Fibroblast of lung (primary cell): ENCODE measurements at regions not wholly inside any gene's neighbourhood (a gene's known extent, or its start where the extent isn't known, plus 50 kb on each side); places are given as distances from the start of the nearest gene placed in this dataset.

Source experiments
- DNase-seq, 2 donors: peaks; one replicate each; pipeline versions ENCODE4 v3.0.0 to v3.0.0-alpha.2; 2010; ENCODE audit warnings: low read depth in 2 of 2
- H2AFZ ChIP-seq: 2 replicates; pipeline ENCODE4 v1.5.1; 2012; ENCODE audit warnings: low read length, control low read depth, inconsistent platforms
- H3K27ac ChIP-seq: 2 replicates; pipeline ENCODE4 v1.5.1; 2011; ENCODE audit warnings: low read length, control low read depth; ENCODE audit not compliant: insufficient read depth
- H3K27me3 ChIP-seq: 2 replicates; pipeline ENCODE4 v1.5.1; 2011; ENCODE audit warnings: mild to moderate bottlenecking, low read length; ENCODE audit not compliant: control insufficient read depth, insufficient read depth
- H3K36me3 ChIP-seq: 2 replicates; pipeline ENCODE4 v1.5.1; 2011; ENCODE audit warnings: low read length; ENCODE audit not compliant: control insufficient read depth, insufficient read depth
- H3K4me1 ChIP-seq: 2 replicates; pipeline ENCODE4 v1.5.1; 2011; ENCODE audit warnings: low read length; ENCODE audit not compliant: control insufficient read depth, insufficient read depth; ENCODE audit errors: extremely low read depth
- H3K4me2 ChIP-seq: 2 replicates; pipeline ENCODE4 v1.5.1; 2011; ENCODE audit warnings: low read length, control low read depth; ENCODE audit not compliant: insufficient read depth; ENCODE audit errors: extremely low read depth
- H3K4me3 ChIP-seq, 4 experiments: fragments of 200-600 bp in 1 of 4; sonication (generic) in 1 of 4; replicated peaks in 1 of 4; 2 replicates each; pipeline ENCODE4 v1.5.1; 2011 to 2016; ENCODE audit warnings: low read length in 4 of 4, low read depth in 3 of 4, mild to moderate bottlenecking in 3 of 4, control low read depth in 2 of 4, inconsistent platforms in 1 of 4, mixed read lengths in 1 of 4; ENCODE audit not compliant: insufficient read depth in 1 of 4; ENCODE audit errors: control extremely low read depth in 1 of 4
- H3K79me2 ChIP-seq: 2 replicates; pipeline ENCODE4 v1.5.1; 2012; ENCODE audit warnings: mild to moderate bottlenecking, low read length, inconsistent platforms; ENCODE audit not compliant: control insufficient read depth, insufficient read depth
- H3K9ac ChIP-seq: 2 replicates; pipeline ENCODE4 v1.5.1; 2011; ENCODE audit warnings: mild to moderate bottlenecking, low read length, control low read depth; ENCODE audit not compliant: insufficient read depth
- H3K9me3 ChIP-seq: 2 replicates; pipeline ENCODE4 v1.5.1; 2012; ENCODE audit warnings: low read depth, low read length; ENCODE audit not compliant: control insufficient read depth, insufficient read depth
- H4K20me1 ChIP-seq: 2 replicates; pipeline ENCODE4 v1.5.1; 2011; ENCODE audit warnings: low read length; ENCODE audit not compliant: control insufficient read depth, insufficient read depth; ENCODE audit errors: extremely low read depth
- EZH2 ChIP-seq: IDR thresholded peaks from 2 replicates; pipeline ENCODE4 v1.5.1; 2012; ENCODE audit warnings: low read length, control low read depth, mild to moderate bottlenecking; ENCODE audit errors: missing control alignments
- TF ChIP-seq, protein P1 (sequence below), 2 donors: IDR thresholded peaks in 1 of 2; conservative IDR thresholded peaks in 1 of 2; 1 replicate in 1 of 2; 2 replicates in 1 of 2; pipeline ENCODE4 v1.5.1; 2011 to 2012; ENCODE audit warnings: low read length in 2 of 2, control low read depth in 1 of 2, inconsistent platforms in 1 of 2, low read depth in 1 of 2, mild to moderate bottlenecking in 1 of 2

DNA sequence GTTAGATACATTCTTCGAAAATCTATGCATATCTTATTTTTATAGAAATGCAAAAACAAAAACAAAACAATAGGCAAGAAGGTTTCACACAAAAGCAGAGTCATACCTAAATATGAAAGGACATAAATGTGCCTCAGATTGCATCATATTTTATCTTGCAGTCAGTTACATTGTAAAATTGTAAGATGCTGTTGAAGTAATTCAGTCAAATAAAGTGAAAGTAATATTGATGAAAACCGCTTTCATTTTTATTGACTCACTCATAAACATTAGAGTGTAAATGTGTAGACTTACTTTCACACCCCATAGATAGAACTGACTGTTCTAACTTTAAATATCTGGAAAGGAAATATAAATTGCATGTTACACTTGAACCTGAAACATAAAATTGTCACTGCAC lies 931.5 kb upstream of the NUDT12 start:
- Histone ChIP-seq H4K20me1 (no peaks in the 10 kb centered on the region), H3K79me2 (no peaks in the 10 kb centered on the region), H3K9me3 (no peaks in the 10 kb centered on the region), H3K27me3 (no peaks in the 10 kb centered on the region), H3K4me2 (no peak overlapping the region), H2AFZ (no peak overlapping the region), H3K36me3 (no peaks in the 10 kb centered on the region), H3K4me1 (no peaks in the 10 kb centered on the region), H3K9ac (no peak overlapping the region), H3K4me3 (no peak overlapping the region), H3K27ac (no peak overlapping the region)
- peak in 1 of 2 donors; percentile 52 for DNase-seq
- TF ChIP-seq EZH2 = no peak
- TF ChIP-seq, protein P1, sequence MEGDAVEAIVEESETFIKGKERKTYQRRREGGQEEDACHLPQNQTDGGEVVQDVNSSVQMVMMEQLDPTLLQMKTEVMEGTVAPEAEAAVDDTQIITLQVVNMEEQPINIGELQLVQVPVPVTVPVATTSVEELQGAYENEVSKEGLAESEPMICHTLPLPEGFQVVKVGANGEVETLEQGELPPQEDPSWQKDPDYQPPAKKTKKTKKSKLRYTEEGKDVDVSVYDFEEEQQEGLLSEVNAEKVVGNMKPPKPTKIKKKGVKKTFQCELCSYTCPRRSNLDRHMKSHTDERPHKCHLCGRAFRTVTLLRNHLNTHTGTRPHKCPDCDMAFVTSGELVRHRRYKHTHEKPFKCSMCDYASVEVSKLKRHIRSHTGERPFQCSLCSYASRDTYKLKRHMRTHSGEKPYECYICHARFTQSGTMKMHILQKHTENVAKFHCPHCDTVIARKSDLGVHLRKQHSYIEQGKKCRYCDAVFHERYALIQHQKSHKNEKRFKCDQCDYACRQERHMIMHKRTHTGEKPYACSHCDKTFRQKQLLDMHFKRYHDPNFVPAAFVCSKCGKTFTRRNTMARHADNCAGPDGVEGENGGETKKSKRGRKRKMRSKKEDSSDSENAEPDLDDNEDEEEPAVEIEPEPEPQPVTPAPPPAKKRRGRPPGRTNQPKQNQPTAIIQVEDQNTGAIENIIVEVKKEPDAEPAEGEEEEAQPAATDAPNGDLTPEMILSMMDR (conservative IDR thresholded peaks at IDR 0.05 in 1 of 2, IDR thresholded peaks at IDR 0.05 in 1 of 2; ENCODE audit: low read depth in 1 of 2, low read length in 2 of 2) = no peak

DNA sequence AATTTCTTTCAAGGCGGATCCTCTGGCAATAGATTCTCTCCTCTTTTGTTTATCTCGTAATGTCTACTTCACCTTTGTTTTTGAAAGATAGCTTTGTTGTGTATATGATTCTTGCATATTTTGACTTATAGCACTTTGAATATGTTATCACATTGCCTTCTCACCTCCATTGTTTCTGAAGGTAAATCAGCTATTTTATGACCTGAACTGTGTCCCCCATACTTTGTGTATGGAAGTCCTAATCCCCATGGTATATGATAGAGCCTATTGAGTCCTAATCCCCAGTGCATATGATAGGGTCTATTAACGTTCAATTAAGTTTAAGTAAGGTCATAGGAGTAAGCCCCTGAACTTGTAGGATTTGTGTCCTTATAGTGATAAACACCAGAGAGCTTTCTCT lies 910.2 kb upstream of the NUDT12 start:
- H2AFZ ChIP-seq = no peak overlapping the region
- H3K79me2 ChIP-seq = no peaks in the 10 kb centered on the region
- H3K9me3 ChIP-seq = no peaks in the 10 kb centered on the region
- H4K20me1 ChIP-seq = no peaks in the 10 kb centered on the region
- no peaks in the 10 kb centered on the region for H3K4me1 ChIP-seq
- DNase-seq = no peak
- TF ChIP-seq EZH2 = no peak
- TF ChIP-seq, protein P1 (conservative IDR thresholded peaks at IDR 0.05 in 1 of 2, IDR thresholded peaks at IDR 0.05 in 1 of 2; ENCODE audit: low read depth in 1 of 2, low read length in 2 of 2) = no peak
- no peak overlapping the region for H3K4me3 ChIP-seq
- H3K4me2 ChIP-seq = no peak overlapping the region
- H3K36me3 ChIP-seq = no peaks in the 10 kb centered on the region
- H3K27me3 ChIP-seq = no peaks in the 10 kb centered on the region
- no peak overlapping the region for H3K9ac ChIP-seq
- H3K27ac ChIP-seq = no peak overlapping the region

DNA sequence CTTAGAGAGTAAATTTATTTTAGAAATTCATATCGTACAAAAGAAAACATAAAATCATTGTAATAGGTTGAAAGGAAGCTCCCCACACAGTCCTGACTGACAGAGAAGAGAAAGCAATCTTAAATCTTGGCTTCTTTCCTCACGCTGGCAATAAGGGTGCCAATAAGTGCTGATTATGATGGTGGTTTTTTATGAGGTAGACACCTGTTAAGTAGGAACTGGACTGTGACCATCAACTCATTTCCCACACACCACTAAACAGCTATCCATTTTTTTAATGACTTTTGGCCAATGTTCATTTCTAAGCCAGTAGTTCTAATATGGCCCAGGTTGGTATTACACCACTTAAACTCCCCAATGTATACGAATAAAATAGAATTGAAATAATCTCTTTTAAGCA lies 893.5 kb upstream of the NUDT12 start:
- Histone ChIP-seq H2AFZ (no peak overlapping the region), H3K4me3 (no peak overlapping the region), H3K9ac (no peak overlapping the region), H3K27ac (no peak overlapping the region), H3K4me2 (no peak overlapping the region), H3K9me3 (no peaks in the 10 kb centered on the region), H3K27me3 (no peaks in the 10 kb centered on the region), H3K36me3 (no peaks in the 10 kb centered on the region), H3K79me2 (no peaks in the 10 kb centered on the region), H4K20me1 (no peaks in the 10 kb centered on the region), H3K4me1 (no peaks in the 10 kb centered on the region)
- no peak for DNase-seq
- TF ChIP-seq EZH2 = no peak
- TF ChIP-seq, protein P1 (conservative IDR thresholded peaks at IDR 0.05 in 1 of 2, IDR thresholded peaks at IDR 0.05 in 1 of 2; ENCODE audit: low read depth in 1 of 2, low read length in 2 of 2) = no peak
